ENCODE measurements at regions not wholly inside any gene's neighbourhood (a gene's known extent, or its start where the extent isn't known, plus 50 kb on each side); places are given as distances from the start of the nearest gene placed in this dataset.
"Not testable (repeated sequence)": the region's sequence is repeated elsewhere in the genome, so short reads cannot be mapped to it uniquely, and the experiment has no call there.

DNA sequence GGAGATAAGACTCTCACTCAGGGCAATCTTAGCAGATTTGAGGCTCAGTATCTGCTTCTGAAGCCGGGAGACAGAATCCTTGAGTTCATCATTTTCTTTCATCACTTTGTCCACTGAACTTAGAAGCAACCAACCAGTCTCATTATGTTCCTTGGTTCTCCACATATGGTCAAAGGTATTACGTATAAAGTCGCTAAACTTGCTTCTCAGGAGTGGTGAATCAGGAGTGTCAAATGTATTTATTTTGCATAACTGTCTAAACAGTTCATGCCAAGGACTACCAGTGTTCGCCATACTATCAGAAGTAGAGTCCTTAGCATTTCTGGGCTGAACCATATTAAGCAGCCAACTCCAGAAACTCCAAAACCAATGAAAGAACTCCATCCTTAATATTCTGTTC lies 163.0 kb upstream of the ZNF184 start:
- not testable (repeated sequence) for DNase-seq (ENCODE audit: low read depth in 4 of 4, low spot score in 3 of 4)

DNA sequence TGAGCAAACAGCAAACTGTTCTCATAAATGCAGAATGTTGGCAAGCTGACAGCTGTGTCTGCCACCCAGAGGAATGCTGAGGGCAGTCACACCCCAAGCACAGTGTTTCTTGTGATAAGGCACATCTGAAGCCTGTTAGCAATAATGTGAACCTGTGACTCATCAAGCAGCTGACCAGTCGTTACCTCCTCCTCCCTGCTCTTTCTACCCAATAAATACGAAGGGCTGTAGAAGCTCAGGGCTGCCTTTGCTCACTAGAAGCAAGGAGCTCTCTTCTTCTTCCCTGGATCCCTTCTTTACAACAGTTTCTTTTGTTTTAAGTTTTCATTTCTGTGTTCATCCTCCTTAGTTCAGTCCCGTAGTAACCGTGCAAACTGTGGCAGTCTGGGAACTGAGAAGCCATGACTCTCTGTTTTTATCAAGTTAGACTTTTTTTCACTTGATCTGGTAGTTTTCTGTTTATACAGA lies 160.3 kb upstream of the ZNF184 start:
- not testable (repeated sequence) for DNase-seq (ENCODE audit: low read depth in 4 of 4, low spot score in 3 of 4)

DNA sequence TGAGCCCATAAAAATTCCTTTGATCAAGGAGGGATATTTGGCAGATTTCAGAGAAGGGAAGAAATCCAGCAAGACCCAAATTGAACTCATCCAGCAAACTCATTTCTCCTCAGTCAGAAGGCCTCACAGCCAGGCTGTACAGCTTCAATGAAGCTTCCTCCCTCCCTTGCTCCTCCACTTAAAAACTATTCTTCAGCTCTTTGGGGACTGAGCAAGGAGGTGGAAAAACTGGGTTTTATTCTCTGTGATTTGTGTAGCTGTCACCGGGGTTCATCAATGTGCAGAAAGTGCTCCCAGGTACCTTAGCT lies 158.7 kb upstream of the ZNF184 start:
- DNase-seq (ENCODE audit: low read depth in 4 of 4, low spot score in 3 of 4): no peak

DNA sequence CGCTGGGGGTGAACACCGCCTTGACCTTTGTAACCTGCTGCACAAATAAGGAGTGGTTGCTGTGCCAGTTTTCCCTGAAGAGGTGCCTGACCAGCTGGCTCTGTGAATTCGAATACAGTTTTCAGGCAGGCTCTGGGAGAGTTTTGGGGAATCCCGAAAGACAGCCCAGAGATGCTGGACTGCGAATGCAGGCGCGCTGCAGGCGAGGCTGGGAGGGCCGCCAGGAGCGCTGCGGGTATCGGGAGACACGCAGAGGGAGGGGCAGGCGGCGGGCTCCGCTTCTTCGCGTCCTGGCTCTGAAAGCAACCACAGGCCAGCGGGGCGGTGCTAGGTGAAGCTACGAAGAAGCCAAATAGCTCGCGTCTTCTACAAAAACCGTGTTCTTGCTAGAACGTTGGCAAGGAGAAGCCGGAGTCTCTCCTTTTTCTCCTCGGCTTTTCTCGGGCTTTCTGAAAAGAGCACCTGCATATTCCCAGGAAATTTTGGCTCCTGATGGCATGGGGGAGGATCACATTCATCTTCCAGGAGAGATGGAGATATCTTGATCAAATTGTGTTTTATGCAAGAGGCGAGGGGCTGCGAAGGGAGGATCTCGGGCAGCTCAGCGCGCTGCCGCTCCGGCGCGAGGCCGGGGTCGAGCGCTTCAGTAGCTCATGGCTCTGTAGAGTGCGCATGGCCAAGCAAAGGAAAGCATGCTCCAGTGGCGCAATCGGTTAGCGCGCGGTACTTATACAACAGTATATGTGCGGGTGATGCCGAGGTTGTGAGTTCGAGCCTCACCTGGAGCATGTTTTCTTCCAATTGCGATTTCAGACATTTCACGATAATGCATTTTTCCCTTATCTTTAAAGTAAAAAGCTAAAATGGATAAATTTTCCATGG lies 158.1 kb upstream of the ZNF184 start:
- peak in 1 of 4 donors; percentile 24 for DNase-seq (ENCODE audit: low read depth in 4 of 4, low spot score in 3 of 4)

DNA sequence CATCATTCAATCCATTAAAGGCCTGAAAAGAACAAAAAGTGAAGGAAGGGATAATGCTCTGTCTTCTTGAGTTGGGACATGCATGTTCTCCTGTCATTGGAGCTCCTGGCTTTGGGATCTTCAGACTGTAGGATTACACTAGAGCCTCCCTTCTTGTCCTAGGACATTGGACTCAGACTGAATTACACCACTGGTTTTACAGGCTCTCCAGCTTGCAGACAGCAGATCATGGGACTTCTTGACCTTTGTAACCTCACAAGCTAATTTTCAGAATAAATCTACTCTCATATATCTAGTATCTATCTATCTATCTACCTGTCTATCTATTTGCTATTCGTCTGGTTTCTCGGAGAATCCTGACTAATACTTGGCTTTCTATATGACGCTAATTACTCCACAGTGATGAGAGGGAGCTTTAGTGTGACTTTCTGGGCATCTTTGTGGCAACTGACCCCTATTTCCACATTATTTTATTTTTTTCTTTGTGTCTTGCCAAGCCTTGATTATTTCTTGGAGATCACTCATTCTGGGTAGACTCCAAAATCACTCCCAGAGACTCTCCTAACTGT lies 151.9 kb upstream of the ZNF184 start:
- DNase-seq (ENCODE audit: low read depth in 4 of 4, low spot score in 3 of 4): no peak

DNA sequence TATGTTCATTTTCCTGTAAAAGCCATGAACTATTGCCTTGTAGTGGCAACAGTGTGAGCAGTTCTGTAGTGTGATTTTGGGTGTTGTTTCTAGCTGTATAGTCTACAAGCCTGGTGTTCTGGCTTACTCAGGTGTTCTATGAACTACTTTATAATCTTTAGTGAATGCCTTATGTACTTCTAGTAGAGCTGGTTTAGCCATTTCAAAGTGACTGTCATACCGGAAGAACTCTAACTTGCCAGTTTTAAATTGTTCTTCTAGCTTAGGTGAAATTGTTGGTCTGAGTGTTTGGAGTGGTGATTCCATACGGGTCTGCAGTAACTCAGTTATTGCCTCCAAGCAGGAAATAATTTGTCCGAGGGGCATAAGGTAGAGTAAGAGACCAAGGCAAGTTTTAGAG lies 150.2 kb upstream of the ZNF184 start:
- DNase-seq (ENCODE audit: low read depth in 4 of 4, low spot score in 3 of 4): no peak

DNA sequence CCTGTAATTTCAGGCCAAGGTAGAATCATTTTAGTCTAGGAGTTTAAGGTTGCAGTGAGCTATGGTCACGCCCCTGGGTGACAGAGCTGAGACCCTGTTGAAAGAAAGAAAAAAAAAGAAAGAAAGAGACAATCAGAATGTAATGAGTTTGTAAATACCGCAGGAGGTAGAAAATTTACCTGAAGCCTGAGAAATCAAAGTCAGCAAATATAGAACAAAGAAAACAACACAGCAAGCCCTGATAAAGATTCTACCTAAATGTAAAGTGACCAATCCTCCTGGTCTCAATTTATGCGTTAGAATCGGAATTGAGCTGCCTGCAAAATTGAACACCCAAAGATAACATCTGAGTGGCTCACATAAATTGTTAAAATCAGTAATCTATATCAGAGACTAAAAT lies 146.5 kb upstream of the ZNF184 start:
- DNase-seq (ENCODE audit: low read depth in 4 of 4, low spot score in 3 of 4): no peak

DNA sequence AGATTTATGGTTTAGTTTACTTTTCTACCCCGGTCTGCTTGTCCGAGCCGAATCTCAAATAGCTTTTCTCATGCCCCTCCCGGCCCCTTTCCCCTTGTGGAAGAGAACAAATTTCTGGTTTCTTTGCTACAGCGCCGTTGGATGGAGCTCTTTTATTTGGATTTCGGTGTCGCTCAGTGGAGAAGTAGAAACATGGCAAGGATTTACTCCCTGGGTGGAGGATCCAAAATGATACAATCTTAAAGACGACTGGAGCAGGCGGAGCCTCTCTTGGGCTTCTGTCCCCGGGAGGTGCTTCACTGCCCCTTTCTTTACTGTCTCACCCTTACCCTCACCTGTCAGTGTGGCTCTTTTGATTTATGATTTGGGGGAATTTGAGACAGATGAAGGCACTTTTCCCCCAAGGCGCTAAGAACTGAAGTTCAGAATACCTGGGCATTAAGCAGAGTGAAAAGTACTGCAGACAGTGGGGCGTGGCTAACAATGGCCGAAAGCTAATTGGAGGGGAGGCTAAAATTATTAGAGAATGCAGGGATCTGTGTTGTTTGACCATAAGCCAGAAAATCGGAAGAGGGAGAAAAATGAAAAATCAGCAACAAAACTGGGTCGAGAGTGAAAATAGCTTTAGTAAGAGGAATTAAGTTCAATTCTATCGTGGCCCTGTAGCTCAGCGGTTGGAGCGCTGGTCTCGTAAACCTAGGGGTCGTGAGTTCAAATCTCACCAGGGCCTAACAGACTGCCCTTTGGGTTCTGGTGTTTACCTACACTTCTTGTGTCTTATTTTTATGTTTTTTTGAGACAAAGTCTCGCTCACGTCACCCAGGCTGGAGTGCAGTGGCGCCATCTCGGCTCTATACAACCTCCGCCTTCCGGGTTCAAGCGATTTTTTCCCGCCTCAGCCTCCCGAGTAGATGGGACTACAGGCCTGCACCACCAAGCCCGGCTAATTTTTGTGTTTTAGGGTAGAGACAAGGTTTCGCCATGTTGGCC lies 145.1 kb upstream of the ZNF184 start:
- no peak for DNase-seq (ENCODE audit: low read depth in 4 of 4, low spot score in 3 of 4)

DNA sequence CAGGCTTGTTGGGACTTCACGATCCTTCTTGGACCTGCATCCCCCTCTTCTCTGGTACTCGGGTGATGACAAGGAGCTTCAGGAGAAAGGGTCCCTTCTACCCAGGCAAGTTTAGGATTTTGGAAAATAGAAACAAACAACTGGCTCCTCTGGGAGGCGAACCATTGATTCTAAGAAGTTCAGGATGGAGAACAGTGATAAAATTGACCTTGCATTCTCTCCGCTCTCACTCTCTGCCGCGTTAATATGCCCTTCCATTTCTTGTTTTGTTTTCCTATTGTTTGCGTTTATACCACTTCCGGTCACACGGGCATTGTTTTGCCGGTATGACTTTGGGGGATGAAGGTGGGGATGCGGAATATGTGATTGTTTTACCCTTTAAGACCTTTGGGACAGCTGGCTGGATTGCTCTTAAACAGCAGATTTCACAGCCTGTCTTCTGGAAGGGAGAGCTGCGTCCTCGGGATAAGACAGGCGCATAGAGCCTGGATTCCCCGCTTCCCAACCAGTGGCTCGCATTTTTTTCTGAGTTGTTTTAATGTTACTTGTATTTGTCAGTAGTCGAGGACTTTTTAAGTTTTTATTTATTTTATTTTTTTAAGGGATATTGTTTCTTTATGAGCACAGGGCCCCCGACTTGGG lies 144.3 kb upstream of the ZNF184 start:
- DNase-seq (ENCODE audit: low read depth in 4 of 4, low spot score in 3 of 4): no peak

DNA sequence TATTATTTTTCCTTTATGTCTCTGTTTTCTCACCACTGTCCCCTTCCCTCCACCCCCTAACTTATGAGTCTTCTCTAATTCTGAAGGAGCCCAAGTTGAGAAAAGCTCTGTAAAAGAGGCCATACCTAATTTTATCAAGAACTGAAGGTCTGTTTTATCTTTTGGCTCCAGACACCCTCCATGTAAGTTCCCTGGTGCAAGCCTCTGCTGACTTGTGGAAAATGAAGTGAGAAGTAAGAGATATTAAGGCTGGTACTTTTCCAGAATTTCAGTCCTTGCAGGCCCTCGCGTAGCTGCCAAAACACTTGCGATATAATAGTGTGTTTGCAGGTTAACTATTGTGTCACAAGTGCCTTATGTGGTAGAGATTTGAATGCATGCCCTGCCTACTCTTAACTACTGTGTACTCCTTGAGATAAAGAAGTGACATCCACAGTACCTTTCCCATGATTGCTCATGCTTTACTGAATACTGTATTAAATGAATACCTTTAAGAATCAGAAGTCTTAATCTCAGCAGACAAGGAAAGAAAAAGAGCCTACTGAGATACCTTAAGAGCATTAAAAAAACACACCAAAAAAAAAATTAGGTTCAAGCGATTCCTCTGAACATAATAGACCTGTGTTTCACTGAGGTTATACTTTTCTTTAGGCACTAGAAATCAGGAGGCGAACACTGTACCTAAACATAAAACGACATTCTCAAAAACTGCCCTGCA lies 143.6 kb upstream of the ZNF184 start:
- DNase-seq (ENCODE audit: low read depth in 4 of 4, low spot score in 3 of 4): no peak

DNA sequence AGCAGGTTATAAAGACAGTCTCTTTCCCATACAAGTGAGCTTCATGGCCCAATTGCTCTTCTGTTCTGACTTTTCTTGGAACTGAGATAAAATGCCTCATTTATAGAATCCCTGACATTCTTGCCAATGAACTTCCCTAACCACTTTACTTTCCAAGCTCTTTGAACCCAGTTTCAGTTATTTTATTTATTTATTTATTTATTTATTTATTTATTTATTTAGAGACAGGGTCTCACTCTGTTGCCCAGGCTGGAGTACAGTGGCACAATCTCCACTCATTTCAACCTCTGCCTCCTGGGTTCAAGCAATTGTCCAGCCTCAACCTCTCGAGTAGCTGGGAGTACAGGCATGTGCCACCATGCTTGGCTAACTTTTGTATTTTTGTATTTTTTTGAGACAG lies 138.5 kb upstream of the ZNF184 start:
- no peak for DNase-seq (ENCODE audit: low read depth in 4 of 4, low spot score in 3 of 4)

DNA sequence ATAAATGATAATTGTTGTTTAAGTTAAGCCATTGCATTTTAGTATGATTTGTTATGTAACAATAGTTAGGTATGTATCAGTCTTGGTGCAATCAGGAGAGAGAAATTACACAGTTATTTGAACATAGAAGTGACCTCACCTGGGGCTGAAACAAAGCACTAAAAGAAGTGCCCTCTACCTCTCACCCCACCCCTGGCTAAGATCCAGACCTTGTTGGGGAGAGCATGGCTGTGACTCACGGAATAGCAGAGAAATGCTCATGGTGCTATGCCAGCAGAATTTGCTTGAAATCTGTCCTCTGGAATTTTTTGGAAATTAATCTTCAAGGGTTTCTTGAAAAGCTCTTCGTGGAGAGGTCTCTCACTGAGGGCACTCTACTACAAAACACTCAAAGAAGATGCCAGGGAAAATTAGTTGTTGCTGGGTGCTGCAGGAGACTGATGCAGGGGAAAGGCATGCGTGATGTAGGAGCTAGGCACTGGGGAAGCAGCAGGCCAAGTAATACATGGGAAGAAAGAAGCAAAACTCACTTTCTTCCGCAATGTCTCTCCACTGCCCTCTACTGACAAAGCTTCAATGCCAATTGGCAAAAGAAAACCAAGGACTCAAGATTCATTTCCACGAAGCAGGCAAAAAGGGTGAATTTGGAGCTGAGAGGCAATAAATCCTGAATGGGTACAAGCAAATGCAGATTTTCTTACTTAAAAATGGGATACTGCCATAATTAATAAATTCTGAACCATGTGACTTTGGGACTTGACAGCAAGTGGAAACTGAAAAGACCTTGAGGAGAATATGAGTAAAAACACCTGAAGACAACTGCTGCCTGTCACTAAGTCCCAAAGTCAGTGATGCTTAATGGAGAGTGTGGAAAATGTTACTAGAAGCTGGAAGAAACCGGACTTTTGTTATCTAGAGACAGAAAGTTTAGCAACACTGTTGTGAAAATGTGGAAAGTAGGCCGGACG lies 136.3 kb upstream of the ZNF184 start:
- no peak for DNase-seq (ENCODE audit: low read depth in 4 of 4, low spot score in 3 of 4)

DNA sequence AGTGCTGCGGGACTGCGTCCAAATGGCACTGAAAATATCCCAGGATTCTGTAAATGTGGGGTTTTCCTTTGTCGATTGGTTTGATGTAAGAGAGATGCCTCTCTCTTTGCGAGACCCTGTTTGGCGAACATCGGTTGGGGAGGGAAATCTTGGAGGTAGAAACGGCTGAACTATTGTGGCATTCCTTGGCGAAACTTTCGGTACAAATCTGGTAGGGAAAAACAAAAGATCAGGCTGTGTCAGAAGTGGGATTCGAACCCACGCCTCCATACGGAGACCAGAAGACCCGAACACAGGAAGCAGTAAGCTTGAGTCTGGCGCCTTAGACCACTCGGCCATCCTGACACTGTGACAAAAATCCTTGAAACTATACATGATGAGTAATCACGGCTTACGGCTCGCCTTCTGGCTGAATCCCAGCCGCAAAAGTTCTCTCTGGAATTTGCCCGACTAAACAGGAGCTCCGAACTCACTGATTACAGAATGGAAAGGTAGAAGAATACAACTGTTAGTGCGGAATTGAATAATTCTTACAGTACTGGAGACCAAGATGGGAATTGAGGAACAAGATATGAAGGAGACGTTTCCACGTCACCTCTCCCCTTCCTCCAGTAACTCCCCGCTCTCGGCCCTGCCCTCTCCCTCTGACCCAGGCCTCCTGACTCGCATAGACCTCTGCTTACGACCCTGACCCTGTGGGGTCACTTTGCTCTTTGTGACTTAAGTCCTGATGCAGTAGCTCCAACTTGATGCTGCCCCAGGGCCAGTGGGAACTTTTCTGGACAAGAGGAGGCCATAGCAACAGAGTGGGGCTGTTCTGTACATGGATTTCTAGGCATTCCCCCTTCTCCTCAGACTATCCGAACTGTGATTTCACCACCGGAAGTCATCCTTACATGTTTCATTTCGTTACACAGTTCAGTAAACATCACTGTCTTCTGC lies 132.8 kb upstream of the ZNF184 start:
- DNase-seq (ENCODE audit: low read depth in 4 of 4, low spot score in 3 of 4): no peak

DNA sequence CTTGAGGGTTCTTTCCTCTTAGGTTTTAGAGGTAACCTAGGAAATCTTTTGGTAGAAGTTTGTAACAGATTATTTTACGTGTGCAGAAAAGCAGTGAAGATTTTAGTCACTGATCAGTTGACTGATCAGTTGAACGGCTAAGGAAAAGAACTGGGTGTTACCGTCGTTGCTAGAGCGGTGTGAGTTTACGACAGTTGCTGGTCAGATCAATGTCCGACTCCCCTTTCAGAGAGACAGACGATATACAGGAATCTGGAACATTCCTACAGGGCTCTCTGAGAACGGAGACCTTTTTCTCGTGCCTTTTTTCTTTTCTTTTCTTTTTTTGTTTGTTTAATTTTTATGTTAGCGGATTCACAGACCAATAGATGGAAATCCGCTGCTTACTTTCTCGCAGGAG lies 132.1 kb upstream of the ZNF184 start:
- no peak for DNase-seq (ENCODE audit: low read depth in 4 of 4, low spot score in 3 of 4)

DNA sequence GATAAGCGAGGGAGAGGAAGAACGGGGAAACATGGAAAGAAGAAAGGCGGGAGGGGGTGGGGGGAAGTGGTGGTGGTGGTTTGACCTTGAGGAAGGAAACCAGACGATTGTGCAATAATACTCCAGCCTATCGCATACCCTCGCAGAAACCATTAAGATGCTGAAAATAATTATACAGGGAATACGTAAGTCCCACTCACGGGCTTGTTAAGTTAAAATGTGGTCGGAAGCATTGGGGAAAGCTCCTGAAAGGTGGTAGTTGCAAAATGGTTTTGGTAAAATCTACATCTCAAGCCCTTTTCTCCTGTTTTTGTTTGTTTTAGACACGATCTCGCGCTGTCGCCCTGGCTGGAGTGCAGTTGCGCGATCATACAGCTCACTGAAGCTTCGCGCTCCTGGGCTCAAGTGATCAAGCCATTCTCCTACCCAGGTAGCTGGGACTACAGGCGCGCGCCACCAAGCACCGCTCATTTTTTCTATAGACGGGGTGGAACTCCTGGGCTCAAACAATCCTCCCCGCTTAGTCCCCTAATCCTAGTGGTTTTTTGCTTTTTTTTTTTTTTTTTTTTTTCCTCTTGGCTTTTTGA lies 128.9 kb upstream of the ZNF184 start:
- DNase-seq (ENCODE audit: low read depth in 4 of 4, low spot score in 3 of 4): no peak

DNA sequence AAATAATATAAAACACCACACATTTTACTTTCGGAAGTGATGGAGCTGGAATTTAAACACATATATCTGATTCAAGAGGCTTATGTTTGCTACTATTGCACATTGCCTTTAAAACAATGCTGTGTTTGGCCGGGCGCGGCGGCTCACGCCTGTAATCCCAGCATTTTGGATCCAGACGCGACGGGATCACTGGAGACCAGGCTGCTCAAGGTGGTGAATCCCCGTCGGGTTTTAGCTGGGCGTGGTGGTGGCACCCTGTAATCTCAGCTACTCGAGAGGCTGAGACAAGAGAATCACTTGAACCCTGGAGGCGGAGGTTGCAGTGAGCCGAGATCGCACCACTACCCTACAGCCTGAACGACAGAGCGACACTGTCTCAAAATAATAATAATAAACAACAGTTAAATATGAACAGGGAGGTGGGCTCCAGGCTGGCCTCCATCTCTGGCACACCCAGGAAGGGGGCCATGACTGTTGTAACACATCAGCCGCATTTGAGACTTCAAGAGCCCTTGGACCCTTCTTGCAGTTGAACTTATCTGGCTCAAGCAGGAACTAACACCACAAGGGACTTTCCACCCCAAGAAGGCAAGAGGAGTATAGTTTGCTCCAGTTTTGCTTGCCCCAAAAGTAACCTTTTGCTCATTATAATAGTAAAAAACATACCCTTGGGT lies 127.1 kb upstream of the ZNF184 start:
- no peak for DNase-seq (ENCODE audit: low read depth in 4 of 4, low spot score in 3 of 4)

DNA sequence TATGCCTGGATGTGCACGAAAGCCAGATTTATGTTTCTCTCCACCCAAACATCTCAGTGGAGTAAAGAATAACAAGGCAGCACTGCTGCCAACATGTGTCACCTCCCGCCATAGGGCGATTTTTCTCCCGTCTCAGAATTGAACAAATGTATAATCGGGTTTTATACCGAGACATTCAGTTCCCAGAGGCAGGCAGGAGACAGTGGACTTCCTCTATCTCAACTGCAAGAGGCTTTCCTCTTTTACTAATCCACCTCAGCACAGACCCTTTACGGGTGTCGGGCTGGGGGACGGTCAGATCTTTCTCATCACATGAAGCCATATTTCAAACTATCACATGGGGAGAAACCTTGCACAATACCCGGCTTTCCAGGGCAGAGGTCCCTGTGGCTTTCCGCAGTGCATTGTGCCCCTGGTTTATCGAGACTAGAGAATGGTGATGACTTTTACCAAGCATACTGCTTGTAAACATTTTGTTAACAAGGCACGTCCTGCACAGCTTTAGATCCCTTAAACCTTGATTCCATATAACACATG lies 124.2 kb upstream of the ZNF184 start:
- DNase-seq (ENCODE audit: low read depth in 4 of 4, low spot score in 3 of 4): not testable (repeated sequence)

All from left renal pelvis (tissue), 4 donors.